CD4-positive, alpha-beta T cell (primary cell): ENCODE measurements at regions not wholly inside any gene's neighbourhood (a gene's known extent, or its start where the extent isn't known, plus 50 kb on each side); places are given as distances from the start of the nearest gene placed in this dataset.

Source experiments
- ATAC-seq: fragments of 200-7000 bp; cut with Tn5 transposase; one replicate; pipeline ENCODE4 v1.10.0; 2022; ENCODE audit warnings: mild to moderate bottlenecking; ENCODE audit not compliant: poor library complexity
- CTCF ChIA-PET: fragments of 350-600 bp; sonication (Branson Sonifier 250); formaldehyde crosslinking; loops from one replicate; lab custom pipeline; 2021; ENCODE audit warnings: antibody characterized with exemption, inconsistent platforms; lab: Charles Lee
- POLR2A ChIA-PET: fragments of 350-600 bp; sonication (Branson Sonifier 250); formaldehyde crosslinking; loops from one replicate; lab custom pipeline; 2021; ENCODE audit warnings: antibody characterized with exemption, inconsistent platforms; lab: Charles Lee
- DNase-seq, 14 experiments: peaks; one replicate each; pipeline ENCODE4 v3.0.0-alpha.2; 2013 to 2020; ENCODE audit warnings: mixed read lengths in 2 of 14
- H3K27ac ChIP-seq, 2 donors: one replicate each; pipeline versions ENCODE4 v1.5.1 to v1.7.0; 2013; ENCODE audit warnings: low read length in 2 of 2, low read depth in 1 of 2, mild to moderate bottlenecking in 1 of 2
- H3K27me3 ChIP-seq, 2 experiments: 1 replicate in 1 of 2; 2 replicates in 1 of 2; pipeline versions ENCODE4 v1.6.1 to v1.7.0; 2013; ENCODE audit warnings: low read length in 2 of 2, control low read depth in 1 of 2, mild to moderate bottlenecking in 1 of 2, moderate library complexity in 1 of 2; ENCODE audit not compliant: insufficient read depth in 2 of 2, control insufficient read depth in 1 of 2
- H3K36me3 ChIP-seq: one replicate; pipeline ENCODE4 v1.6.1; 2013; ENCODE audit warnings: low read length, control low read depth; ENCODE audit not compliant: insufficient read depth
- H3K4me1 ChIP-seq: one replicate; pipeline ENCODE4 v1.6.1; 2013; ENCODE audit warnings: low read length, control low read depth; ENCODE audit not compliant: insufficient read depth
- H3K4me3 ChIP-seq: one replicate; pipeline ENCODE4 v1.5.1; 2013; ENCODE audit warnings: mild to moderate bottlenecking, low read length, moderate library complexity
- H3K9me3 ChIP-seq, 2 experiments: 1 replicate in 1 of 2; 2 replicates in 1 of 2; pipeline versions ENCODE4 v1.6.1 to v1.7.0; 2013; ENCODE audit warnings: low read length in 2 of 2, mild to moderate bottlenecking in 2 of 2, control low read depth in 1 of 2, moderate library complexity in 1 of 2; ENCODE audit not compliant: control insufficient read depth in 1 of 2, insufficient read depth in 1 of 2
- H3K27ac Mint-ChIP-seq: one replicate; pipeline ENCODE4 v1.8.0; 2020; ENCODE audit warnings: mixed read lengths
- H3K27me3 Mint-ChIP-seq: one replicate; pipeline ENCODE4 v1.8.0; 2021; ENCODE audit warnings: mixed read lengths
- H3K36me3 Mint-ChIP-seq: one replicate; pipeline ENCODE4 v1.8.0; 2021; ENCODE audit warnings: low read depth, mixed read lengths
- H3K4me1 Mint-ChIP-seq: one replicate; pipeline ENCODE4 v1.8.0; 2021; ENCODE audit warnings: low read depth, mixed read lengths
- H3K4me3 Mint-ChIP-seq: one replicate; pipeline ENCODE4 v1.8.0; 2020; ENCODE audit warnings: mild to moderate bottlenecking, mixed read lengths
- H3K9me3 Mint-ChIP-seq: one replicate; pipeline ENCODE4 v1.8.0; 2020; ENCODE audit warnings: mixed read lengths
- intact Hi-C, 2 experiments: fragments of 100-400 bp; cut with DNase I in 1 of 2; cut with micrococcal nuclease in 1 of 2; formaldehyde crosslinking; loops; one replicate each; pipeline versions ENCODE4 v1.15.1 to v1.9.0; 2023 to 2025; cut with DNase I, micrococcal nuclease
- TF ChIP-seq, protein P1 (sequence below): fragments of 200-600 bp; IDR thresholded peaks from one replicate; pipeline ENCODE4 v1.8.0; 2022; ENCODE audit warnings: antibody characterized with exemption, mild to moderate bottlenecking

- no peaks in the 10 kb centered on the region for H3K4me1 Mint-ChIP-seq
- Histone ChIP-seq H3K27me3 (no peaks in the 10 kb centered on the region), H3K27ac (no peak overlapping the region), H3K9me3 (peaks cover 0 to 5% of the 10 kb centered on the region in 2 experiments), H3K4me3 (no peak overlapping the region), H3K4me1 (no peaks in the 10 kb centered on the region), H3K36me3 (no peaks in the 10 kb centered on the region)
- H3K9me3 Mint-ChIP-seq, result no peaks in the 10 kb centered on the region
- no peaks in the 10 kb centered on the region for H3K36me3 Mint-ChIP-seq
- H3K4me3 Mint-ChIP-seq, result no peak overlapping the region
- no peak overlapping the region for H3K27ac Mint-ChIP-seq
- ChIA-PET CTCF (no interaction called here), POLR2A (no interaction called here)
- no peaks in the 10 kb centered on the region for H3K27me3 Mint-ChIP-seq
- TF ChIP-seq, protein P1, sequence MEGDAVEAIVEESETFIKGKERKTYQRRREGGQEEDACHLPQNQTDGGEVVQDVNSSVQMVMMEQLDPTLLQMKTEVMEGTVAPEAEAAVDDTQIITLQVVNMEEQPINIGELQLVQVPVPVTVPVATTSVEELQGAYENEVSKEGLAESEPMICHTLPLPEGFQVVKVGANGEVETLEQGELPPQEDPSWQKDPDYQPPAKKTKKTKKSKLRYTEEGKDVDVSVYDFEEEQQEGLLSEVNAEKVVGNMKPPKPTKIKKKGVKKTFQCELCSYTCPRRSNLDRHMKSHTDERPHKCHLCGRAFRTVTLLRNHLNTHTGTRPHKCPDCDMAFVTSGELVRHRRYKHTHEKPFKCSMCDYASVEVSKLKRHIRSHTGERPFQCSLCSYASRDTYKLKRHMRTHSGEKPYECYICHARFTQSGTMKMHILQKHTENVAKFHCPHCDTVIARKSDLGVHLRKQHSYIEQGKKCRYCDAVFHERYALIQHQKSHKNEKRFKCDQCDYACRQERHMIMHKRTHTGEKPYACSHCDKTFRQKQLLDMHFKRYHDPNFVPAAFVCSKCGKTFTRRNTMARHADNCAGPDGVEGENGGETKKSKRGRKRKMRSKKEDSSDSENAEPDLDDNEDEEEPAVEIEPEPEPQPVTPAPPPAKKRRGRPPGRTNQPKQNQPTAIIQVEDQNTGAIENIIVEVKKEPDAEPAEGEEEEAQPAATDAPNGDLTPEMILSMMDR, result no peak
- DNase-seq (no peak), ATAC-seq (no peak)
- intact Hi-C loops, result no loop called here
Observed at GRCh38 chr7:124679146-124679545, 86.4 kb downstream of the GPR37 start.

- ChIA-PET POLR2A (no interaction called here), CTCF (no interaction called here)
- intact Hi-C loops, result no loop called here
- H3K27me3 Mint-ChIP-seq, result no peaks in the 10 kb centered on the region
- no peak for ATAC-seq
- H3K27ac Mint-ChIP-seq, result no peak overlapping the region
- no peak overlapping the region for H3K4me3 Mint-ChIP-seq
- Histone ChIP-seq H3K27ac (no peak overlapping the region), H3K36me3 (no peaks in the 10 kb centered on the region), H3K27me3 (no peaks in the 10 kb centered on the region), H3K4me3 (no peak overlapping the region), H3K9me3 (no peaks in the 10 kb centered on the region), H3K4me1 (no peaks in the 10 kb centered on the region)
- no peak for DNase-seq
- TF ChIP-seq, protein P1, result no peak
- H3K4me1 Mint-ChIP-seq, result no peaks in the 10 kb centered on the region
- H3K9me3 Mint-ChIP-seq, result no peaks in the 10 kb centered on the region
- no peaks in the 10 kb centered on the region for H3K36me3 Mint-ChIP-seq
Observed at GRCh38 chr7:124674451-124674850, 91.1 kb downstream of the GPR37 start.

GRCh38 chr7:124672011-124672410 lies 93.6 kb downstream of the GPR37 start:
- Mint-ChIP-seq H3K27me3 (no peaks in the 10 kb centered on the region), H3K27ac (no peak overlapping the region), H3K36me3 (no peaks in the 10 kb centered on the region), H3K9me3 (no peaks in the 10 kb centered on the region), H3K4me1 (no peaks in the 10 kb centered on the region), H3K4me3 (no peak overlapping the region)
- Histone ChIP-seq H3K4me3 (no peak overlapping the region), H3K4me1 (no peaks in the 10 kb centered on the region), H3K36me3 (no peaks in the 10 kb centered on the region), H3K9me3 (no peaks in the 10 kb centered on the region), H3K27ac (no peak overlapping the region), H3K27me3 (no peaks in the 10 kb centered on the region)
- DNase-seq, result no peak
- no peak for ATAC-seq
- intact Hi-C loops, result no loop called here
- CTCF ChIA-PET, result no interaction called here
- POLR2A ChIA-PET, result no interaction called here
- TF ChIP-seq, protein P1, result no peak
